ENCODE measurements at regions not wholly inside any gene's neighbourhood (a gene's known extent, or its start where the extent isn't known, plus 50 kb on each side); places are given as distances from the start of the nearest gene placed in this dataset.

DNA sequence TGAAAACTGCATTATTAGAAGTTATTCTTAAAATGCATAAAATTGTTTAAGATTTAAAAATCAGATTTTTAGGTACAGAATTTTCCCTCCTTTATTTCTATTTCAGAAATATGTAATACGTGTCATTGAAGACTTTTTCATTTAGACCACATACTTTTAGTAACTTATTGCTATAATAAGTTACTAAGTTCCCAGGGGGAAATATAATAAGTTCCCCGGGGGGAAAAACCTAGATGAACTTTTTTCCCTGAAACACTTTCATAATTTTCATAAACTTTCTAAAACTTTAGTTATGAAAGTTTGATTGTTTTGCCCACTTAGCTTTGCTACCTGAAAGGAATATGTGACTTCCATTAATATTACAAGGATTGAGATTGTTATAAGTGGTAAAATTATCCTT lies 1341.5 kb upstream of the IGFBP7 start:
- H3K27me3 ChIP-seq (ENCODE audit: control insufficient read depth, insufficient read depth, low read length): no peaks in the 10 kb centered on the region
- H3K36me3 ChIP-seq (ENCODE audit: control insufficient read depth, insufficient read depth, low read length): no peaks in the 10 kb centered on the region
- H3K9ac ChIP-seq (ENCODE audit: low read depth, low read length): no peak overlapping the region
- H3K4me3 ChIP-seq (ENCODE audit: low read depth, low read length): no peak overlapping the region
- H3K27ac ChIP-seq (ENCODE audit: low read depth, low read length): no peak overlapping the region
- H3K9me3 ChIP-seq (ENCODE audit: control insufficient read depth, insufficient read depth, low read length): no peaks in the 10 kb centered on the region
- no peaks in the 10 kb centered on the region for H3K4me1 ChIP-seq (ENCODE audit: control insufficient read depth, insufficient read depth, low read length)

DNA sequence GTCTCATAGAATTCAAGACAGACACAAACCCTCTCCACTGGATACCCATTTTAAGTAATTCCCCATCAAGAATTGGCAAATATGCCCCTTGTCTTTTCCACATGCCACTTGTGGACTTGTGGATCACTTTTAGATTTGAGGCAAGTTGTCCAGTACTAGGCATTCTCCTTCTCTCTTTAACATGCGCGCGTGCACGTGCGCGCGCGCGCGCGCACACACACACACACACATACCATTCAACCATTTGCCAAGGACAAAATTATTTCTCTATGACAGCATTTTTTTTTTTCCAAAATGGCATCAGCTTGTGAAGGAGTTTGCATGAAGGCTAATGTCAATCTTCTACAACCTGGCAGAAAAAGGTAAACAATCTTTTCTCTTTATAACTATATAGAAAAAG lies 1325.7 kb upstream of the IGFBP7 start:
- no peaks in the 10 kb centered on the region for H3K27me3 ChIP-seq (ENCODE audit: control insufficient read depth, insufficient read depth, low read length)
- H3K27ac ChIP-seq (ENCODE audit: low read depth, low read length): no peak overlapping the region
- no peaks in the 10 kb centered on the region for H3K4me1 ChIP-seq (ENCODE audit: control insufficient read depth, insufficient read depth, low read length)
- no peak overlapping the region for H3K9ac ChIP-seq (ENCODE audit: low read depth, low read length)
- no peak overlapping the region for H3K4me3 ChIP-seq (ENCODE audit: low read depth, low read length)
- H3K36me3 ChIP-seq (ENCODE audit: control insufficient read depth, insufficient read depth, low read length): no peaks in the 10 kb centered on the region
- H3K9me3 ChIP-seq (ENCODE audit: control insufficient read depth, insufficient read depth, low read length): peaks cover 18% of the 10 kb centered on the region

GRCh38 chr4:58413849-58414248 lies 1303.7 kb upstream of the IGFBP7 start:
- Histone ChIP-seq H3K36me3 (ENCODE audit: control insufficient read depth, insufficient read depth, low read length) (no peaks in the 10 kb centered on the region), H3K4me3 (ENCODE audit: low read depth, low read length) (no peak overlapping the region), H3K27me3 (ENCODE audit: control insufficient read depth, insufficient read depth, low read length) (no peaks in the 10 kb centered on the region), H3K4me1 (ENCODE audit: control insufficient read depth, insufficient read depth, low read length) (no peaks in the 10 kb centered on the region), H3K27ac (ENCODE audit: low read depth, low read length) (no peak overlapping the region), H3K9ac (ENCODE audit: low read depth, low read length) (no peak overlapping the region), H3K9me3 (ENCODE audit: control insufficient read depth, insufficient read depth, low read length) (no peaks in the 10 kb centered on the region)

GRCh38 chr4:58411904-58412303 lies 1301.7 kb upstream of the IGFBP7 start:
- no peaks in the 10 kb centered on the region for H3K36me3 ChIP-seq (ENCODE audit: control insufficient read depth, insufficient read depth, low read length)
- no peak overlapping the region for H3K9ac ChIP-seq (ENCODE audit: low read depth, low read length)
- no peak overlapping the region for H3K4me3 ChIP-seq (ENCODE audit: low read depth, low read length)
- no peaks in the 10 kb centered on the region for H3K4me1 ChIP-seq (ENCODE audit: control insufficient read depth, insufficient read depth, low read length)
- H3K27ac ChIP-seq (ENCODE audit: low read depth, low read length): no peak overlapping the region
- no peaks in the 10 kb centered on the region for H3K9me3 ChIP-seq (ENCODE audit: control insufficient read depth, insufficient read depth, low read length)
- no peaks in the 10 kb centered on the region for H3K27me3 ChIP-seq (ENCODE audit: control insufficient read depth, insufficient read depth, low read length)

DNA sequence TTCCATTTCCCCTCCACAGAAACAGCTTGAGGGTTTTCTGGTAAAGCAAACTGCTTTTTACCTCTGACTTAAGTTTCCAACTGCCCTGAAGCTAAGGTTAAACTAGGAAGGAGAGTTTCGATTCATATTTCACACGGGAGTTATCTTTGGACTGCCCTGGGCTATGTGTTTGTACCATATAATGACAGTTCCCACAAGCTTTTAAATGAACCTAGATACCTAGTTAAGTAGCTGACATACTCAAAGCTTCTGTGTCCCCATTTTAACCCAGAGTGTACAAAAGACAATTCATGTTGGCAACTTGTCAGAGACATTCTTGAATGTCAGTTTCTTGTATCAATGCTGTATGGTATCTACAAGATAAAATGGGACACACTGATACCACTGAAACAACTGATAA lies 1296.6 kb upstream of the IGFBP7 start:
- Histone ChIP-seq H3K9ac (ENCODE audit: low read depth, low read length) (no peak overlapping the region), H3K27ac (ENCODE audit: low read depth, low read length) (no peak overlapping the region), H3K4me3 (ENCODE audit: low read depth, low read length) (no peak overlapping the region), H3K9me3 (ENCODE audit: control insufficient read depth, insufficient read depth, low read length) (peaks cover 4% of the 10 kb centered on the region; the same call in 1 of the 2 replicates), H3K27me3 (ENCODE audit: control insufficient read depth, insufficient read depth, low read length) (no peaks in the 10 kb centered on the region), H3K36me3 (ENCODE audit: control insufficient read depth, insufficient read depth, low read length) (no peaks in the 10 kb centered on the region), H3K4me1 (ENCODE audit: control insufficient read depth, insufficient read depth, low read length) (no peaks in the 10 kb centered on the region)

GRCh38 chr4:58368221-58368620 lies 1258.0 kb upstream of the IGFBP7 start:
- H3K27me3 ChIP-seq (ENCODE audit: control insufficient read depth, insufficient read depth, low read length): no peaks in the 10 kb centered on the region
- no peaks in the 10 kb centered on the region for H3K4me1 ChIP-seq (ENCODE audit: control insufficient read depth, insufficient read depth, low read length)
- H3K36me3 ChIP-seq (ENCODE audit: control insufficient read depth, insufficient read depth, low read length): no peaks in the 10 kb centered on the region
- no peak overlapping the region for H3K27ac ChIP-seq (ENCODE audit: low read depth, low read length)
- H3K4me3 ChIP-seq (ENCODE audit: low read depth, low read length): no peak overlapping the region
- no peak overlapping the region for H3K9ac ChIP-seq (ENCODE audit: low read depth, low read length)
- peaks cover 3% of the 10 kb centered on the region; the same call in 1 of the 2 replicates for H3K9me3 ChIP-seq (ENCODE audit: control insufficient read depth, insufficient read depth, low read length)

DNA sequence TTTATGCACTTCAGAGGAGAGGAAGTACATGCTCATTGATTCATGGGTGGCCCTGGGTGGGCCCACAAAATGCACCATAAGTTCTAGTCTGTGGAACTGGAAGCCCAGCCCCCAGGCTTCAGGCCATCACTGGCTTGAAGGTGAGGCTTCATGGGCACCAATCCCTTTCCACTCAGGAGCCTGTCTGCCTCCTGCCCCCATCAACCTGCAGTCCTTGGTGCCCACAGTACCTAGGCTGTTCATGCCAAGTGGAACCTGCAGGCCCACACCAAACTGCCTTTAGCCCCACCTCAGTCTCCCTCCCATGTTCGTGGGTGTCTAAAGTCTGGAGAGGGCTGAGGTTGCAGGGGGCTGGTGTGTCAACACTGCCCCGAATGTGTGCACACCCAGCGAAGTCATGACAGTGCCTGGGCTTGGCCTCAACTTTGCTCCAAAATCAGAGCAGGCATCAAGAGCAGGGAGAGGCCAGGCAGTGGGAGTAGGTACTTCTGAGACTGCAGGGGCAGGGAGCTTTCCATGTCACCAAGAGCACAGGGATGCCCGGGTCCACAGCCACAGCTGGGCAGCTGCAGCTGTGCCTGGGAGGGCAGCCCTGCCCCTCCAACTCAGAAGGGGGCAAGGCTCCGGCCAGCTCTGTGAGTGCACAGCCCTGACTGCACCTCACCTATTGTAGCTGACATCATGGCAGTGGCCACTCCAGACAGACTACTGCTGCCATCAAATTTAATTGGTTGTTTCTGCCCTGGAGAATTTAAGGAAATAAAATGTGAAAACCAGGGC lies 1250.4 kb upstream of the IGFBP7 start:
- H3K9ac ChIP-seq (ENCODE audit: low read depth, low read length): no peak overlapping the region
- H3K27ac ChIP-seq (ENCODE audit: low read depth, low read length): no peak overlapping the region
- H3K9me3 ChIP-seq (ENCODE audit: control insufficient read depth, insufficient read depth, low read length): peaks cover 36% of the 10 kb centered on the region
- H3K36me3 ChIP-seq (ENCODE audit: control insufficient read depth, insufficient read depth, low read length): no peaks in the 10 kb centered on the region
- H3K4me1 ChIP-seq (ENCODE audit: control insufficient read depth, insufficient read depth, low read length): no peaks in the 10 kb centered on the region
- no peak overlapping the region for H3K4me3 ChIP-seq (ENCODE audit: low read depth, low read length)
- no peaks in the 10 kb centered on the region for H3K27me3 ChIP-seq (ENCODE audit: control insufficient read depth, insufficient read depth, low read length)

DNA sequence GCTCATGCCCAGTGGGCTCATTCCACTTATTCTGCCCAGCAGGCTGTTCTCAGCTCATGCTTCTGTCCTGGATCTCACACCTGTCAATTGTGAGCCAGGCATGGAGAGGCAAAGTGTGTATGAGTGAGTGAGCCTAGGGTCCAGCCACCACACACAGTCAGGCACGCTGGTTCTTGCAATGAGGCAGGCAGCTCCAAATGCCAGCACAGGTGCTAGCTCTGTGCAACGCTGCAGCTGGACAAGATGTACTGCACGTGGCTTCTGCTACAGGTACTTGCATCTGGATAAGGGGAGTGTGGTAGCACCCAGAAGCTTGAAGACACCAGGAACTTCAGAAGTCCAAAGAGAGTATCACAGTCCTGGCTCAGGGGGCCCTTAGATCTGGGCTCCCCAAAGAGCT lies 1249.4 kb upstream of the IGFBP7 start:
- H3K4me3 ChIP-seq (ENCODE audit: low read depth, low read length): no peak overlapping the region
- no peaks in the 10 kb centered on the region for H3K27me3 ChIP-seq (ENCODE audit: control insufficient read depth, insufficient read depth, low read length)

DNA sequence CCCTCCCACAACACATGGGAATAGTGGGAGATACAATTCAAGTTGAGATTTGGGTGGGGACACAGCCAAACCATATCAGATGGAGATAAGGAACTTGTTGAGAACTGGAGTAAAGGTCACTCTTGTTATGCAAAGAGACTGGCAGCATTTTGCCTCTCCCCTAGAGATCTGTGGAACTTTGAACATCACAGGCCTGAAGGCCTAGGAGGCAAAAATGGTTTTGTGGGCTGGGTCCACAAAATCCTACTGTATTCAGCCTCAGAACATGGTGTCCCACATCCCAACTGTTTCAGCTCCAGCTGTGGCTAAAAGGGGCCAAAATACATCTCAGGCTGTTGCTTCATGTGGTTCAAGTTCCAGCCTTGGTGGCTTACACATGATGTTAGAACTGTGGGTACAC lies 1247.8 kb upstream of the IGFBP7 start:
- Histone ChIP-seq H3K4me3 (ENCODE audit: low read depth, low read length) (no peak overlapping the region), H3K27me3 (ENCODE audit: control insufficient read depth, insufficient read depth, low read length) (no peaks in the 10 kb centered on the region), H3K36me3 (ENCODE audit: control insufficient read depth, insufficient read depth, low read length) (no peaks in the 10 kb centered on the region), H3K9me3 (ENCODE audit: control insufficient read depth, insufficient read depth, low read length) (peaks cover 36% of the 10 kb centered on the region), H3K4me1 (ENCODE audit: control insufficient read depth, insufficient read depth, low read length) (no peaks in the 10 kb centered on the region), H3K9ac (ENCODE audit: low read depth, low read length) (no peak overlapping the region), H3K27ac (ENCODE audit: low read depth, low read length) (no peak overlapping the region)

More for the DNA sequence above, 1249.4 kb upstream of the IGFBP7 start:
- H3K9ac ChIP-seq (ENCODE audit: low read depth, low read length): no peak overlapping the region
- H3K36me3 ChIP-seq (ENCODE audit: control insufficient read depth, insufficient read depth, low read length): no peaks in the 10 kb centered on the region
- no peaks in the 10 kb centered on the region for H3K4me1 ChIP-seq (ENCODE audit: control insufficient read depth, insufficient read depth, low read length)
- H3K27ac ChIP-seq (ENCODE audit: low read depth, low read length): no peak overlapping the region
- H3K9me3 ChIP-seq (ENCODE audit: control insufficient read depth, insufficient read depth, low read length): peaks cover 36% of the 10 kb centered on the region

- no peak overlapping the region for H3K27ac ChIP-seq (ENCODE audit: low read depth, low read length)
- no peak overlapping the region for H3K4me3 ChIP-seq (ENCODE audit: low read depth, low read length)
- H3K4me1 ChIP-seq (ENCODE audit: control insufficient read depth, insufficient read depth, low read length): no peaks in the 10 kb centered on the region
- H3K9ac ChIP-seq (ENCODE audit: low read depth, low read length): no peak overlapping the region
- no peaks in the 10 kb centered on the region; the same call in 1 of the 2 replicates for H3K9me3 ChIP-seq (ENCODE audit: control insufficient read depth, insufficient read depth, low read length)
- H3K27me3 ChIP-seq (ENCODE audit: control insufficient read depth, insufficient read depth, low read length): no peaks in the 10 kb centered on the region
- no peaks in the 10 kb centered on the region for H3K36me3 ChIP-seq (ENCODE audit: control insufficient read depth, insufficient read depth, low read length)
Measured at GRCh38 chr4:58325070-58325469, 1214.9 kb upstream of the IGFBP7 start.

DNA sequence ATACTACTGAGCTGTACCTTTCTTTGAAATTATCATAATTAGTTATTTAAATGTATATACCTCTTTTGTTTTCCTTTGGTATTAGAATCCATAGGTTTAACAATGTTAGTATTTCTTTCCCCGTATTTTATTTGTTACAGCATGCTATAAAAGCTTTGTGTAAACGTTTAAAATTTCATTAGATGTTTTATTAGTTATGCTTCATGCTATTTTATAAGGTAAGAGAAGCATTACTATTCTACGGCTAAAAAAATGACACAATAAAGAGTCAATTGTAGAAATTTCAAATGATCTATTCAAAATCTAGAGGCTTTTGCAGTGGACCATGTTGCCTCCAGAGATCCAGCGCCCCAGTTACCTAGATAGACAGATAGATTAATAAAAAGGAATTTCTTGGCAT lies 1203.3 kb upstream of the IGFBP7 start:
- Histone ChIP-seq H3K36me3 (ENCODE audit: control insufficient read depth, insufficient read depth, low read length) (no peaks in the 10 kb centered on the region), H3K4me3 (ENCODE audit: low read depth, low read length) (no peak overlapping the region), H3K9me3 (ENCODE audit: control insufficient read depth, insufficient read depth, low read length) (no peaks in the 10 kb centered on the region), H3K9ac (ENCODE audit: low read depth, low read length) (no peak overlapping the region), H3K27ac (ENCODE audit: low read depth, low read length) (no peak overlapping the region), H3K27me3 (ENCODE audit: control insufficient read depth, insufficient read depth, low read length) (no peaks in the 10 kb centered on the region), H3K4me1 (ENCODE audit: control insufficient read depth, insufficient read depth, low read length) (no peaks in the 10 kb centered on the region)

Measured in HUES48 (cell line).